Adipocyte (in vitro differentiated cells): ENCODE measurements at regions not wholly inside any gene's neighbourhood (a gene's known extent, or its start where the extent isn't known, plus 50 kb on each side); places are given as distances from the start of the nearest gene placed in this dataset.

Source experiments
- DNase-seq: peaks from one replicate; pipeline ENCODE4 v3.0.0-alpha.2; 2015; ENCODE audit warnings: low read depth
- H3K27me3 ChIP-seq: replicated peaks from 2 replicates; pipeline ENCODE4 v1.7.0; 2013; ENCODE audit warnings: mild to moderate bottlenecking, low read length, moderate library complexity; ENCODE audit not compliant: control insufficient read depth, insufficient read depth
- H3K36me3 ChIP-seq: 2 replicates; pipeline ENCODE4 v1.7.0; 2013; ENCODE audit warnings: low read length, mild to moderate bottlenecking, moderate library complexity; ENCODE audit not compliant: control insufficient read depth, insufficient read depth, severe bottlenecking
- H3K4me1 ChIP-seq: 2 replicates; pipeline ENCODE4 v1.7.0; 2013; ENCODE audit warnings: mild to moderate bottlenecking, low read length, moderate library complexity; ENCODE audit not compliant: control insufficient read depth, insufficient read depth
- H3K4me3 ChIP-seq: 2 replicates; pipeline ENCODE4 v1.7.0; 2013; ENCODE audit warnings: mild to moderate bottlenecking, low read length, moderate library complexity
- H3K9ac ChIP-seq: 2 replicates; pipeline ENCODE4 v1.7.0; 2013; ENCODE audit warnings: mild to moderate bottlenecking, low read length, moderate library complexity
- H3K9me3 ChIP-seq: 2 replicates; pipeline ENCODE4 v1.7.0; 2013; ENCODE audit warnings: mild to moderate bottlenecking, low read length, moderate library complexity; ENCODE audit not compliant: control insufficient read depth

DNA sequence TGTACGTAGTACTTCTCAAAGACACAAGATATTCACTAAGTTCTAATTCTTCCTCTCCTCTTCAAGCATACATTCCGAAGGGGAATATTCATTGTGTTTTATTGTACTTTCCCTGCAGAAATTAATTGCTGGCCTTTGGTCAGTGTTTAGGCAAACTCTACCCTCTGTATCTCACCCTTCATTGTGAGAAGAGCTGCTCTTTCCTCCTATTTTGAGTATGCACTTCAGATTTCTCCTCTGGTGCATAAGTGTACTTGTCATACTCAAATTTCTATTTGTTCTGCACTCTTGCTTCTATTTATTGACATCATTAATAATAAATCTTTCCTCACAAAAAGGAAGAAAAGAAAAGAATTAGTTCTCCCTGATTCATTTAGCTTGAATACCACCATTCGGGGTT lies 485.4 kb upstream of the SLC8A1 start:
- no peak for DNase-seq
- H3K9me3 ChIP-seq: peaks cover 6% of the 10 kb centered on the region
- H3K9ac ChIP-seq: no peak overlapping the region
- H3K36me3 ChIP-seq: no peaks in the 10 kb centered on the region
- H3K4me1 ChIP-seq: no peaks in the 10 kb centered on the region
- no peak overlapping the region for H3K4me3 ChIP-seq
- no peaks in the 10 kb centered on the region for H3K27me3 ChIP-seq

DNA sequence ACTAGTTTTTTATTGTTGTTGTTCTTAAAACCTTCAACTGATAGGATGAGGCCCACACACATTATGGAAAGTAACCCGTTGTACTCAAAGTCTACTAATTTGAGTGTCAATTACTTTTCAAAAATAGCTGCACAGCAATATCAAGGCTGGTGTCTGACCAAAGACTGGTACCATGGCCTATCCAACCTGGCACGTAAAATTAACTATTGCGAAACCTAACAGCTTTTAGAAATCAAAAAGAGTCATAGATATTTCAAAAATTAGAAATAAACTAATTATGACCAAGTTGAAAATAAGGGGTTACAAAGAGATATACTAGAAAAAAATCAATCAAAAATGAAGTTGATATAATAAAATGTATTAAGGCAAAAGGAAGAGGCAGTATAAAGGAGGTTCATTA lies 501.5 kb upstream of the SLC8A1 start:
- Histone ChIP-seq H3K27me3 (no peaks in the 10 kb centered on the region), H3K4me3 (no peak overlapping the region), H3K9me3 (no peaks in the 10 kb centered on the region), H3K9ac (no peak overlapping the region), H3K4me1 (no peaks in the 10 kb centered on the region), H3K36me3 (no peaks in the 10 kb centered on the region)
- DNase-seq: no peak

- no peaks in the 10 kb centered on the region for H3K4me1 ChIP-seq
- no peak overlapping the region for H3K4me3 ChIP-seq
- H3K9me3 ChIP-seq: no peaks in the 10 kb centered on the region
- DNase-seq: peak; percentile 1
- H3K36me3 ChIP-seq: no peaks in the 10 kb centered on the region
- no peak overlapping the region for H3K9ac ChIP-seq
- no peaks in the 10 kb centered on the region for H3K27me3 ChIP-seq
Observed at GRCh38 chr2:40955042-40955441, 503.2 kb upstream of the SLC8A1 start.

DNA sequence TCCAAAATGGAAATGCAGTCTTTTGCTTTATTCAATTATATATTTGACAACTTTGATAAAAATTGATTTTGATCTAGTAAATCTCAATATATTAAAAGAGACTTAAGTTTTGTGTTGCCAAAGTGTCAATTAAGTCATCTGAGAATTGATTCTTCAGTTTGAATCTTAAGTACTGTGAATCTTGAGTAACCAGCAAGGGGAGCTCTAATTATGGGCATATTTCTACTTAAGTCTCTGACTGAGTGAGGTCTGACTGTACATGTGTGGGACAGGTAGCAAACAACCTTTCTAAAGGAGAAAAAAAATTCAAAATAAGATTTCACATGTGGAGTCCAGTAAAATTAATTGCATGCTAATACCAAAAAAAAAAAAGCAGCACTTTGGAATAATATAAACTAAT lies 503.7 kb upstream of the SLC8A1 start:
- Histone ChIP-seq H3K4me3 (no peak overlapping the region), H3K4me1 (no peaks in the 10 kb centered on the region), H3K27me3 (no peaks in the 10 kb centered on the region), H3K9ac (no peak overlapping the region), H3K9me3 (no peaks in the 10 kb centered on the region), H3K36me3 (no peaks in the 10 kb centered on the region)
- no peak for DNase-seq

DNA sequence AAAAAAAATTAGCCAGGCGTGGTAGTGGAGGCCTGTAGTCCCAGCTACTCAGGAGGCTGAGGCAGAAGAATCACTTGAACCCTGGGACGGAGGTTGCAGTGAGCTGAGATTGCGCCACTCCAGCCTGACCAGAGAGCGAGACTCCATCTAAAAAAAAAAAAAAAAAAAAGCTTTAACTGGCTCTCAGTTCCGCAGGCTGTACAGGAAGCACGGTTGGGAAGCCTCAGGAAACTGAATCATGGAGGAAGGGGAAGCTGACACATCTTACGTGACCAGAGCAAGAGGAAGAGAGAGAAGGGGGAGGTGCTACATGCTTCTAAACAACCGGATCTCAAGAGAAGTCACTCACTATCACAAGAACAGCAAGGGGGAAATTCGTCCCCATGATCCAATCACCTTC lies 505.6 kb upstream of the SLC8A1 start:
- DNase-seq: no peak
- no peaks in the 10 kb centered on the region for H3K9me3 ChIP-seq
- no peaks in the 10 kb centered on the region for H3K36me3 ChIP-seq
- H3K27me3 ChIP-seq: no peaks in the 10 kb centered on the region
- H3K4me3 ChIP-seq: no peak overlapping the region
- no peak overlapping the region for H3K9ac ChIP-seq
- H3K4me1 ChIP-seq: no peaks in the 10 kb centered on the region

- no peak overlapping the region for H3K9ac ChIP-seq
- no peaks in the 10 kb centered on the region for H3K36me3 ChIP-seq
- H3K4me3 ChIP-seq: no peak overlapping the region
- DNase-seq: no peak
- no peaks in the 10 kb centered on the region for H3K27me3 ChIP-seq
- no peaks in the 10 kb centered on the region for H3K4me1 ChIP-seq
- H3K9me3 ChIP-seq: no peaks in the 10 kb centered on the region
Observed at GRCh38 chr2:40962026-40962425, 510.1 kb upstream of the SLC8A1 start.

DNA sequence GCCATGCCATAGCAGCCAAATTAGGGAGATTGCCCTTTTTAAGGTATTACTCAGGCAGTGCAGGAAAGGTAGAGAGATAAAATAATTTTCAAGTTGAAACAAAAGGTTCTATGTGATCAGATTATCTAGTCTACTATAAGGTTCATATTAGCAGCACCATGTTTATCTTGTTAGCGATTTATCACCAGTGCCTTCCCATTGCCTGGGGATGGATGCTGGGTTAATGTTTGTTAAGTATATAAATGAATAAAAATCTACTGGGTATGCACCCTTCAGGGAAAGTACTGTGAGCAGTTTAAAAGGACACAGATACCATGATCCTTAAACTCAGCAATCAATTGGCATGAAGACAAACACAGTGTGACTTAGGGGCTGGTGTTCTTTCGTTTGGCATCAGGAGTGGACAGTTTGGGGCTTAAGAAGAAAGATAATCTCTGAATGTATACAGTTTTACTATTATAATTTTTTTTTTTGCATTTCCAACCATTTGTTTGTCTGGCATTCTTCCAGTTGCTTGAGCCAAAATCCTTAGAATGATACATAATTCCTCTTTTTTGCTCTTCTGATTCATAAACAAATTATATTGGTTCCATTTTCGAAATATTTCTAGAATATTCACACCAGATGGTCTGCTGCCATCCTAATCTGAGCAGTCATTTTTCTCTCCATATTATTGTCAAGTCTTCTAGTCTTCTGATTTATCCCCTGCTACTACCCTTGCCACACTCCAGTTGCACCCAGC lies 512.8 kb upstream of the SLC8A1 start:
- H3K27me3 ChIP-seq: no peaks in the 10 kb centered on the region
- no peaks in the 10 kb centered on the region for H3K36me3 ChIP-seq
- H3K4me3 ChIP-seq: no peak overlapping the region
- H3K4me1 ChIP-seq: no peaks in the 10 kb centered on the region
- no peak for DNase-seq
- H3K9ac ChIP-seq: no peak overlapping the region
- no peaks in the 10 kb centered on the region for H3K9me3 ChIP-seq

DNA sequence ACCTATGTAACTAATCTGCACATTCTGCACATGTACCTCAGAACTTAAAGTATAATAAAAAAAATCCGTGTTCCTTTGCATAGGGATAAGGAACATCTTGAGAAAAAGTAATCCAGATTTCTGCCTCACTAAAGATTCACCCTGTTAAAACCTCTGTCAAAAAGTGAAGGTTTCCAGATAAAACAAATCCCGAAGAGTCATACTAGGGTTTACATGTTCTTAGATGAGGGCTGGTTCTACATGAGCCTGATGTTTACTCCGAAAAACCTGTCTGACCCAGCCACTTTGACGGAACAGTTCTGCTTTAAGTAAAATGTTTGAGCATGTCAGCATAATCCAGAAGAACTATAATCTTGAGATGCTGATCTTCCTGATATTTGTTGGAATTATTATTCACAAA lies 515.6 kb upstream of the SLC8A1 start:
- no peak overlapping the region for H3K9ac ChIP-seq
- H3K4me1 ChIP-seq: no peaks in the 10 kb centered on the region
- no peaks in the 10 kb centered on the region for H3K27me3 ChIP-seq
- H3K36me3 ChIP-seq: no peaks in the 10 kb centered on the region
- no peak overlapping the region for H3K4me3 ChIP-seq
- no peak for DNase-seq
- H3K9me3 ChIP-seq: no peaks in the 10 kb centered on the region

DNA sequence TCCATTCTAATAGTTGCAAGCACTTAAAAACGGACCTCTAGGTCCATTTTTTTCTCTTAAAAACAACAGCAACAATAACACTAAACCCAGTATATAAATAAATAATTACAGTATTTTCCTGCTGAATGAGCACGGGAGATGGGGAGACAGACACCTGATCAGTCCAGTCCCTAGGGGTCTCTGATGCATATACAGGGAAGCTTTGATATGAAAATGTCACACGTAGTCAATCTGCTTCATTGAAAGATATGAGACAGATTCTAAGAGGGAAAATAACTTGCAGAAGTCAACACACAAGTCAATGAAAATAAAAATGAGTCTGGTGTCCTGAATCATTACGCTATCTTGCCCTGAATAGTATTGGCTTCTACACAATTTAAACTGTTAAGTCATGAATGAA lies 523.3 kb upstream of the SLC8A1 start:
- H3K4me3 ChIP-seq: no peak overlapping the region
- DNase-seq: no peak
- no peak overlapping the region for H3K9ac ChIP-seq
- no peaks in the 10 kb centered on the region for H3K36me3 ChIP-seq
- no peaks in the 10 kb centered on the region for H3K9me3 ChIP-seq
- H3K4me1 ChIP-seq: no peaks in the 10 kb centered on the region
- no peaks in the 10 kb centered on the region for H3K27me3 ChIP-seq

DNA sequence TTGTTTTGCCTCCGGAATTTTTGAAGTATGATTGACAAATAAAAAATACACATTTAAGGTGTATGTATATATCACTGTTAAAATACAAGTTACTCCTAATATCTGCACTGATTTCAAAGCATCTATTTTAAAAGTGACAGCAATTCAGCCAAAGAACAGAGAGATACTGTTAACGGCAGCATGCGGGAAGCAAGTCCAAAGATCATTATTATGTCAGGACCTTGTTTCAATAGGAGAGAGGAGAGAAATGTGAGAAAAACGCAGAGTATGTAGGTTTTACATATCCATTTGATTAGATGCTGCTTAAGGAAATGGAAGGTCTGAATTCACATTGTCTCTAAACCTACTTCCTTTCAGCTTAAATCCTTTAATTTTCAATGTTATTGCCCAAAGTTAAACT lies 545.5 kb upstream of the SLC8A1 start:
- Histone ChIP-seq H3K9ac (no peak overlapping the region), H3K36me3 (no peaks in the 10 kb centered on the region), H3K9me3 (no peaks in the 10 kb centered on the region), H3K4me3 (no peak overlapping the region), H3K4me1 (no peaks in the 10 kb centered on the region), H3K27me3 (no peaks in the 10 kb centered on the region)
- no peak for DNase-seq

DNA sequence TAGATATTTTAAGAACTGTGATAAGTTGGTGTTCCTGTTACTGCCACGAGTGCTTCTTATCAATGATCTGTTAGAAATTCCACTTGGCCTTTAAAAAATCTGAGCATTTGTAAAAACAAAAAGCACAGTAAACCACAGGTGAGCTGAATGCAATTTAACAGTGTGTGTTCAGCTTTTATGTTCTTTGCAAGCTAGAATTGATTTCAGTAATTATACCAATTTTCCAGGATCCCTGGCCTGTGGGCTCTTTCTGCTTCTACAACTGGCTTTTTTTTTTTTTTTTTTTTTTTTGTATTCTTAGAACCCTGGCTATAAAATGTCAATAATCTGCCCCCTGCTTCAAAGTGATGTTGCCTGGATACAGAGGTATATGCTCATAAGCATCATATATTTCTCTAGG lies 548.5 kb upstream of the SLC8A1 start:
- Histone ChIP-seq H3K9me3 (no peaks in the 10 kb centered on the region), H3K4me3 (no peak overlapping the region), H3K4me1 (no peaks in the 10 kb centered on the region), H3K27me3 (no peaks in the 10 kb centered on the region), H3K9ac (no peak overlapping the region), H3K36me3 (no peaks in the 10 kb centered on the region)
- no peak for DNase-seq

DNA sequence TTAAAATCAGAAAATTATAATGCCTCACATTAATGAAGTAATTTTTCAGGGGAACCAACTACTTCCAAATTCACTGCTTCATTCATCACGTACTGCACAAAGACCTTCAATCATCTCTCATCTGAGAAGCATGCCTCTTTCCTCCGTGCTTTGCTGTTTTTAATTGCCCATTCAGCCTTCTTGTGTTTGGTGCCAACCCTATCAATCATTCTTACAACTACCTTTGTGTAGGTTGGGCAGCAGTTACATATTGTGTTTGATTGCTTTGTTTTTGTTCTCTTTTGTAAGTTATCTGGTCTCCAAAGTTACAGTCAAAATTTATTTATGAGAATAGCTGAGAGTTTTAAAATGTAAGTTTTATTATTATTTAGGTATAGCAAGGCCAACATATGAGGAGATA lies 549.0 kb upstream of the SLC8A1 start:
- Histone ChIP-seq H3K27me3 (no peaks in the 10 kb centered on the region), H3K4me1 (no peaks in the 10 kb centered on the region), H3K4me3 (no peak overlapping the region), H3K36me3 (no peaks in the 10 kb centered on the region), H3K9ac (no peak overlapping the region), H3K9me3 (no peaks in the 10 kb centered on the region)
- DNase-seq: no peak
